ENCODE measurements at regions not wholly inside any gene's neighbourhood (a gene's known extent, or its start where the extent isn't known, plus 50 kb on each side); places are given as distances from the start of the nearest gene placed in this dataset.

GRCh38 chr4:67342291-67342690, 203.0 kb downstream of the CENPC start:
- TF ChIP-seq CTCF (IDR thresholded peaks at IDR 0.05) (no peak), POLR2A (IDR thresholded peaks at IDR 0.05) (no peak), POLR2AphosphoS5 (IDR thresholded peaks at IDR 0.05) (no peak), EP300 (IDR thresholded peaks at IDR 0.05; ENCODE audit: low read depth) (no peak)
